CD14-positive monocyte (primary cell): ENCODE measurements at regions not wholly inside any gene's neighbourhood (a gene's known extent, or its start where the extent isn't known, plus 50 kb on each side); places are given as distances from the start of the nearest gene placed in this dataset.

ENCODE experiments used
- DNase-seq, 3 donors: peaks; one replicate each; pipeline ENCODE4 v3.0.0-alpha.2; 2011 to 2022
- H2AFZ ChIP-seq: 2 replicates; pipeline ENCODE4 v1.6.0; 2012; ENCODE audit warnings: mild to moderate bottlenecking, low read depth, low read length, inconsistent platforms; ENCODE audit not compliant: insufficient read depth, poor library complexity, severe bottlenecking
- H3K27ac ChIP-seq, 2 donors: 1 replicate in 1 of 2; 2 replicates in 1 of 2; pipeline ENCODE4 v1.5.1; 2012 to 2013; ENCODE audit warnings: low read length in 2 of 2, control low read depth in 1 of 2, inconsistent platforms in 1 of 2, low read depth in 1 of 2, mild to moderate bottlenecking in 1 of 2
- H3K27me3 ChIP-seq, 2 donors: one replicate each; pipeline versions ENCODE4 v1.6.0 to v1.6.1; 2011 to 2013; ENCODE audit warnings: low read length in 2 of 2; ENCODE audit not compliant: control insufficient read depth in 2 of 2, insufficient read depth in 2 of 2
- H3K36me3 ChIP-seq, 2 donors: replicated peaks in 1 of 2; 1 replicate in 1 of 2; 2 replicates in 1 of 2; pipeline versions ENCODE4 v1.5.1 to v1.6.1; 2012 to 2013; ENCODE audit warnings: low read length in 2 of 2, control low read depth in 1 of 2, inconsistent platforms in 1 of 2, mild to moderate bottlenecking in 1 of 2; ENCODE audit not compliant: insufficient read depth in 2 of 2, control insufficient read depth in 1 of 2
- H3K4me1 ChIP-seq, 2 donors: 1 replicate in 1 of 2; 2 replicates in 1 of 2; pipeline versions ENCODE4 v1.5.1 to v1.6.1; 2012 to 2013; ENCODE audit warnings: low read length in 2 of 2, control low read depth in 1 of 2, inconsistent platforms in 1 of 2, mild to moderate bottlenecking in 1 of 2, moderate library complexity in 1 of 2; ENCODE audit not compliant: insufficient read depth in 2 of 2, control insufficient read depth in 1 of 2
- H3K4me2 ChIP-seq: replicated peaks from 2 replicates; pipeline ENCODE3; 2012; ENCODE audit warnings: low read length, moderate library complexity, mild to moderate bottlenecking; ENCODE audit not compliant: poor library complexity, severe bottlenecking; ENCODE audit errors: extremely low read depth
- H3K4me3 ChIP-seq, 3 experiments: fragments of 200-600 bp in 1 of 3; sonication (generic) in 1 of 3; replicated peaks in 1 of 3; 1 replicate in 2 of 3; 2 replicates in 1 of 3; pipeline ENCODE4 v1.5.1; 2011 to 2013; ENCODE audit warnings: low read length in 3 of 3, mild to moderate bottlenecking in 3 of 3, control low read depth in 2 of 3, low read depth in 2 of 3, inconsistent platforms in 1 of 3, moderate library complexity in 1 of 3
- H3K79me2 ChIP-seq: 2 replicates; pipeline ENCODE4 v1.6.0; 2012; ENCODE audit warnings: mild to moderate bottlenecking, control low read depth, inconsistent platforms, low read length, moderate library complexity; ENCODE audit not compliant: insufficient read depth
- H3K9ac ChIP-seq: 2 replicates; pipeline ENCODE4 v1.6.0; 2017; ENCODE audit warnings: low read length, mild to moderate bottlenecking; ENCODE audit not compliant: insufficient read depth, poor library complexity, severe bottlenecking
- H3K9me3 ChIP-seq, 2 donors: replicated peaks in 1 of 2; 1 replicate in 1 of 2; 2 replicates in 1 of 2; pipeline versions ENCODE4 v1.5.1 to v1.6.1; 2012 to 2013; ENCODE audit warnings: low read length in 2 of 2, control low read depth in 1 of 2; ENCODE audit not compliant: control insufficient read depth in 1 of 2, insufficient read depth in 1 of 2
- H4K20me1 ChIP-seq: 2 replicates; pipeline ENCODE4 v1.6.0; 2012; ENCODE audit warnings: mild to moderate bottlenecking, low read length, control low read depth, moderate library complexity; ENCODE audit not compliant: insufficient read depth
- H3K27ac Mint-ChIP-seq, 7 donors: one replicate each; pipeline ENCODE4 v1.8.0; 2020; ENCODE audit warnings: mild to moderate bottlenecking in 7 of 7, mixed read lengths in 7 of 7, moderate library complexity in 6 of 7, inconsistent platforms in 2 of 7
- H3K27me3 Mint-ChIP-seq, 3 donors: one replicate each; pipeline ENCODE4 v1.8.0; 2021 to 2022; ENCODE audit warnings: low read depth in 3 of 3, mild to moderate bottlenecking in 3 of 3, mixed read lengths in 3 of 3, moderate library complexity in 3 of 3, inconsistent platforms in 1 of 3
- H3K36me3 Mint-ChIP-seq, 2 donors: one replicate each; pipeline ENCODE4 v1.8.0; 2020; ENCODE audit warnings: mixed read lengths in 2 of 2, inconsistent platforms in 1 of 2, mild to moderate bottlenecking in 1 of 2
- H3K4me1 Mint-ChIP-seq: one replicate; pipeline ENCODE4 v1.8.0; 2020; ENCODE audit warnings: mild to moderate bottlenecking, mixed read lengths
- H3K4me3 Mint-ChIP-seq, 2 donors: one replicate each; pipeline ENCODE4 v1.8.0; 2020; ENCODE audit warnings: mild to moderate bottlenecking in 2 of 2, mixed read lengths in 2 of 2, moderate library complexity in 1 of 2
- H3K9me3 Mint-ChIP-seq, 7 donors: one replicate each; pipeline ENCODE4 v1.8.0; 2020 to 2022; ENCODE audit warnings: mixed read lengths in 7 of 7, mild to moderate bottlenecking in 6 of 7, moderate library complexity in 6 of 7, inconsistent platforms in 2 of 7
- CTCF ChIP-seq: fragments of 200-600 bp; IDR thresholded peaks from one replicate; pipeline ENCODE4 v1.8.0; 2022; ENCODE audit warnings: antibody characterized with exemption, mild to moderate bottlenecking
- WGBS: methylation state at CpG from one replicate; pipeline ENCODE4 v1.1.5; 2013; ENCODE audit warnings: missing lambda C conversion rate; ENCODE audit not compliant: insufficient coverage; 5-methylcytosine and 5-hydroxymethylcytosine counted together
- intact Hi-C, 2 donors: fragments of 100-400 bp; cut with micrococcal nuclease; formaldehyde crosslinking; loops; one replicate each; pipeline versions ENCODE4 v1.15.0 to v1.15.1; 2023

GRCh38 chr10:65415318-65415717 lies 1510.5 kb upstream of the LRRTM3 start:
- no peak for DNase-seq
- no peaks in the 10 kb centered on the region for H3K9me3 ChIP-seq
- no peak overlapping the region for H3K27ac ChIP-seq
- Mint-ChIP-seq H3K27ac (no peak overlapping the region), H3K4me1 (no peaks in the 10 kb centered on the region), H3K36me3 (no peaks in the 10 kb centered on the region), H3K9me3 (peaks cover 0 to 14% (median 6%) of the 10 kb centered on the region in 7 donors), H3K27me3 (peaks cover 0 to 2% (median 0%) of the 10 kb centered on the region in 3 donors), H3K4me3 (no peak overlapping the region)
- H4K20me1 ChIP-seq = no peaks in the 10 kb centered on the region
- H3K4me1 ChIP-seq = no peaks in the 10 kb centered on the region
- no peak overlapping the region for H3K4me2 ChIP-seq
- H3K36me3 ChIP-seq = no peaks in the 10 kb centered on the region
- TF ChIP-seq CTCF = no peak
- no peak overlapping the region for H2AFZ ChIP-seq
- no peaks in the 10 kb centered on the region for H3K27me3 ChIP-seq
- no peak overlapping the region for H3K4me3 ChIP-seq
- no peaks in the 10 kb centered on the region for H3K79me2 ChIP-seq
- no peak overlapping the region for H3K9ac ChIP-seq
- intact Hi-C loops = no loop called here

GRCh38 chr10:65416094-65416493 lies 1509.7 kb upstream of the LRRTM3 start:
- Histone ChIP-seq H2AFZ (no peak overlapping the region), H3K27ac (no peak overlapping the region), H3K4me1 (no peaks in the 10 kb centered on the region), H3K4me2 (no peak overlapping the region), H3K27me3 (no peaks in the 10 kb centered on the region), H3K4me3 (no peak overlapping the region), H3K36me3 (no peaks in the 10 kb centered on the region), H3K79me2 (no peaks in the 10 kb centered on the region), H3K9ac (no peak overlapping the region), H4K20me1 (no peaks in the 10 kb centered on the region), H3K9me3 (no peaks in the 10 kb centered on the region)
- peaks cover 0 to 2% (median 0%) of the 10 kb centered on the region in 3 donors for H3K27me3 Mint-ChIP-seq
- H3K9me3 Mint-ChIP-seq = peaks cover 0 to 14% (median 9%) of the 10 kb centered on the region in 7 donors
- no peak for TF ChIP-seq CTCF
- H3K4me1 Mint-ChIP-seq = no peaks in the 10 kb centered on the region
- WGBS = no CpG with 5 or more reads among the region's 1 CpG
- H3K4me3 Mint-ChIP-seq = no peak overlapping the region
- intact Hi-C loops = no loop called here
- no peaks in the 10 kb centered on the region for H3K36me3 Mint-ChIP-seq
- no peak overlapping the region for H3K27ac Mint-ChIP-seq
- no peak for DNase-seq
